ENCODE measurements at regions not wholly inside any gene's neighbourhood (a gene's known extent, or its start where the extent isn't known, plus 50 kb on each side); places are given as distances from the start of the nearest gene placed in this dataset.
A peak's percentile ranks its signal among the peaks of the same experiment; 100 is the strongest.
"Not testable (repeated sequence)": the region's sequence is repeated elsewhere in the genome, so short reads cannot be mapped to it uniquely, and the experiment has no call there.

GRCh38 chr7:68213838-68214237 is 1217.2 kb downstream of the TYW1 start:
- TF ChIP-seq CTCF (IDR thresholded peaks at IDR 0.05): no peak
- Histone ChIP-seq H3K4me3 (no peak overlapping the region), H3K36me3 (no peaks in the 10 kb centered on the region), H3K27ac (no peak overlapping the region), H3K27me3 (no peaks in the 10 kb centered on the region), H3K4me1 (no peaks in the 10 kb centered on the region), H3K9me3 (no peaks in the 10 kb centered on the region)
- intact Hi-C loops (cut with DNase I): no loop called here
- DNase-seq (ENCODE audit: low spot score in 2 of 2): no peak

DNA sequence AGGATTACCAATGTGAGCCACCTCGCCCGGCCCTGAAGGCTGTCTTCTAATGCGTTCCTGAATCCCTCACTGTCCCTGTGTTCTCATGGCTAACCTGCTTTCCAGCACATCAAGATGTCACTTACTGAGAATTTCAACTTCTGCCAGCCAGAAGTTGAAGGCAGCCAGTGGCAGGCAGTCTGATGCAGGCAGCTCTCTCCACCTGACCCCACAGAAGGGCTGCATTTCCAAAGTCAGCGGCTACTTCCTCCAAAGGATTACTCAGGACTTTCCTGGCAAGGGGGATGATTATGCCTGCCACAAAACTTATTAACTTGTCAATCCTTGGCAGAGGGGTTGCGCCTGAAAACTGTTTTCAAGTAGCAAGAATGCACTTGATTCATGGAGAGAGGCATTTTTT is 1219.4 kb downstream of the TYW1 start:
- no peaks in the 10 kb centered on the region for H3K27me3 ChIP-seq
- no peaks in the 10 kb centered on the region for H3K9me3 ChIP-seq
- H3K27ac ChIP-seq: no peak overlapping the region
- TF ChIP-seq CTCF (IDR thresholded peaks at IDR 0.05): no peak
- no peaks in the 10 kb centered on the region for H3K4me1 ChIP-seq
- H3K4me3 ChIP-seq: no peak overlapping the region
- no peaks in the 10 kb centered on the region for H3K36me3 ChIP-seq
- intact Hi-C loops (cut with DNase I): no loop called here
- peak in 1 of 2 donors; percentile 8 for DNase-seq (ENCODE audit: low spot score in 2 of 2)

DNA sequence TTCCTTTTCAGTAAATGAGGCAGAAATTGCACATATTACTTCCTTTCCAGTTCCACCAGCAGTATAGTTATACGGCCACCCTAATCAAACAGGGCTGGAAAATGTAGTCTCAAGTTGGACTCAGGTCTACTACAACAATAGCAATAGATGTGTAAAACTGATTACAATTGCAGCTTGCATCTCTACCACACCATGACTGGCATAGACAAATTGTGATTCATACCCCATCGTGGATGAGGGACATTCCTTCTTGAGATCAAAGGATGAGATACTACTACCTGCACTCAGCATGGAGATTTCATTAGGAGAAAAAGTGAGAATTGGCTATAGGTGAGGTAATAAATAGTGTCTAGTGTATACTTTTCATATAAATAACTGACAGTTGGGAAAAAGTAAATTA is 1220.8 kb downstream of the TYW1 start:
- intact Hi-C loops (cut with DNase I): no loop called here
- Histone ChIP-seq H3K27ac (no peak overlapping the region), H3K27me3 (no peaks in the 10 kb centered on the region), H3K4me1 (no peaks in the 10 kb centered on the region), H3K4me3 (no peak overlapping the region), H3K36me3 (no peaks in the 10 kb centered on the region), H3K9me3 (no peaks in the 10 kb centered on the region)
- no peak for TF ChIP-seq CTCF (IDR thresholded peaks at IDR 0.05)
- DNase-seq (ENCODE audit: low spot score in 2 of 2): no peak

DNA sequence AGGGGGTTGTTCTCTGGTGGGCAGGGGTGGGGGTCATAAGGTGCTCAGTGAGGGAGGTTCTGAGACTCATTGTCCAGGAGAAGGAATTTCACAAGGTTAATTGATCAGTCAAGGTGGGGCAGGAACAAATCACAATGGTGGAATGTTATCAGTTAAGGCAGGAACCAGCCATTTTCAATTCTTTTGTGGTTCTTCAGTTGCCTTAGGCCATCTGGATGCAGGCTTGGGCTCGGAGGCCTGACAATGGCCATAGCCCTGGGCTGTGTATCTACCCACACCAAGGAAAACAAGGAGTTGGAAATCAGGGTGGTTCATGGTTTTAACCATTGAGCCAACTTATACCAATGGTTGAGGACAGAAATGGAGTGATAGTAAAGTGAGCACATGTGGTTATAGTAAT is 1221.8 kb downstream of the TYW1 start:
- H3K4me3 ChIP-seq: no peak overlapping the region
- no peaks in the 10 kb centered on the region for H3K4me1 ChIP-seq

GRCh38 chr7:68222311-68222710 is 1225.7 kb downstream of the TYW1 start:
- no peaks in the 10 kb centered on the region for H3K36me3 ChIP-seq
- no peaks in the 10 kb centered on the region for H3K9me3 ChIP-seq
- H3K4me3 ChIP-seq: no peak overlapping the region
- H3K27ac ChIP-seq: no peak overlapping the region
- intact Hi-C loops (cut with DNase I): no loop called here
- DNase-seq (ENCODE audit: low spot score in 2 of 2): no peak
- peaks cover 0 to 3% of the 10 kb centered on the region in 2 donors for H3K4me1 ChIP-seq
- no peaks in the 10 kb centered on the region for H3K27me3 ChIP-seq
- no peak for TF ChIP-seq CTCF (IDR thresholded peaks at IDR 0.05)

More for the DNA sequence above, 1221.8 kb downstream of the TYW1 start:
- Histone ChIP-seq H3K27ac (no peak overlapping the region), H3K36me3 (no peaks in the 10 kb centered on the region), H3K27me3 (no peaks in the 10 kb centered on the region), H3K9me3 (no peaks in the 10 kb centered on the region)
- TF ChIP-seq CTCF (IDR thresholded peaks at IDR 0.05): no peak
- intact Hi-C loops (cut with DNase I): no loop called here
- DNase-seq (ENCODE audit: low spot score in 2 of 2): no peak

DNA sequence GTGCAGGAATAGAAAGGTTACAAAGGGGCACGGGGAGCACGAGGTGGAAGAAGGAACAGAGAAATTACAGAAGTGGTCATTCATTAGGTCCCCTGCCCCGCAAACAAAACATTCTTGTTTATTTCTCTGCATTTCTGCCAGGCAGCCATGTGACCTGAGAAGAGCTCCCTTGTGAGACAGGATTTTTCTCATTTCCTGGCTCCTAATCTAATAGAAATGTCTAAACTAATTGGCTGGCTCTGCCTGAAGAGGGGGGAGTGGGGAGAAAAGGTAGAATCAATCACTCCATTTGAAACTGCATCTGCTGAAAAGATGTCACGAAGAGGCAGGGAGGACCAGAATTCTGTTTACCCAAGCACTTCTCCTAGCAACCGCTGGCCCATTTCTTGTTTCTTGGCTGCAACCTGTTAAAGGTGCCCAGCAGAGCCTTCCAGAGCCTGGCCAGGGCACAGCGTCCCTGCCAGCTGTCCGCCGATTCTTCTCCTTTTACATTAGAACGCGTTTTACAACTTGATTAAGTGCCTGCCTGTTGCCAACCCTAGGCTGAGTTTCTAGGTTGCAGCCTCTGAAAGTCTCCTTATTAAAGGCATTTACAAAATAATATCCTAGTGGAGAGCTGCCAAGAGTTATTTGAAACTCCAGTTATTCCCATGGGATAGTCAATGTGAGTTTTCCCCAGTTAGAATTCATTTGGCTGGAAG is 1227.6 kb downstream of the TYW1 start:
- no peak overlapping the region for H3K4me3 ChIP-seq
- H3K27me3 ChIP-seq: no peaks in the 10 kb centered on the region
- peaks cover 0 to 3% of the 10 kb centered on the region in 2 donors for H3K4me1 ChIP-seq
- no peak for TF ChIP-seq CTCF (IDR thresholded peaks at IDR 0.05)
- H3K27ac ChIP-seq: no peak overlapping the region
- intact Hi-C loops (cut with DNase I): no loop called here
- no peak for DNase-seq (ENCODE audit: low spot score in 2 of 2)
- H3K36me3 ChIP-seq: no peaks in the 10 kb centered on the region
- no peaks in the 10 kb centered on the region for H3K9me3 ChIP-seq

DNA sequence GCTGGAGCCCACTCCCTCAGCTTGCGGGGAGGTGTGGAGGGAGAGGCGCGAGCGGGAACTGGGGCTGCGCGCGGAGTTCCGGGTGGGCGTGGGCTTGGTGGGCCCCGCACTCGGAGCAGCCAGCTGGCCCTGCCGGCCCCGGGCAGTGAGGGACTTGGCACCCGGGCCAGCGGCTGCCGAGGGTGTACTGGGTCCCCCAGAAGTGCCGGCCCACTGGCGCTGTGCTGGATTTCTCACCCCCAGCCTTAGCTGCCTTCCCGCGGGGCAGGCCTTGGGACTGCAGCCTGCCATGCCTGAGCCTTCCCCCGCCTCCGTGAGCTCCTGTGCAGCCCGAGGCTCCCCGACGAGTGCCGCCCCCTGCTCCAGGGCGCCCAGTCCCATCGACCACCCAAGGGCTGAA is 1234.4 kb downstream of the TYW1 start:
- H3K4me1 ChIP-seq; H3K27ac ChIP-seq; H3K27me3 ChIP-seq; H3K9me3 ChIP-seq; H3K4me3 ChIP-seq; H3K36me3 ChIP-seq; DNase-seq (ENCODE audit: low spot score in 2 of 2); intact Hi-C loops (cut with DNase I): not testable (repeated sequence)
